MM.1S (cell line): ENCODE measurements at regions not wholly inside any gene's neighbourhood (a gene's known extent, or its start where the extent isn't known, plus 50 kb on each side); places are given as distances from the start of the nearest gene placed in this dataset.

Experiments
- EZH2 ChIP-seq: fragments of 300-600 bp; sonication (generic); optimal IDR thresholded peaks from 2 replicates; pipeline ENCODE3; 2017; ENCODE audit warnings: low read depth, mild to moderate bottlenecking, antibody characterized with exemption, low read length, mixed read lengths
- TF ChIP-seq, protein P1 (sequence below): fragments of 300-600 bp; sonication (generic); IDR thresholded peaks from 2 replicates; pipeline ENCODE4 v1.5.1; 2016; ENCODE audit warnings: antibody characterized with exemption, low read length, mixed read lengths

GRCh38 chr3:106241593-106241992 is 372.8 kb upstream of the CBLB start:
- TF ChIP-seq, protein P1, sequence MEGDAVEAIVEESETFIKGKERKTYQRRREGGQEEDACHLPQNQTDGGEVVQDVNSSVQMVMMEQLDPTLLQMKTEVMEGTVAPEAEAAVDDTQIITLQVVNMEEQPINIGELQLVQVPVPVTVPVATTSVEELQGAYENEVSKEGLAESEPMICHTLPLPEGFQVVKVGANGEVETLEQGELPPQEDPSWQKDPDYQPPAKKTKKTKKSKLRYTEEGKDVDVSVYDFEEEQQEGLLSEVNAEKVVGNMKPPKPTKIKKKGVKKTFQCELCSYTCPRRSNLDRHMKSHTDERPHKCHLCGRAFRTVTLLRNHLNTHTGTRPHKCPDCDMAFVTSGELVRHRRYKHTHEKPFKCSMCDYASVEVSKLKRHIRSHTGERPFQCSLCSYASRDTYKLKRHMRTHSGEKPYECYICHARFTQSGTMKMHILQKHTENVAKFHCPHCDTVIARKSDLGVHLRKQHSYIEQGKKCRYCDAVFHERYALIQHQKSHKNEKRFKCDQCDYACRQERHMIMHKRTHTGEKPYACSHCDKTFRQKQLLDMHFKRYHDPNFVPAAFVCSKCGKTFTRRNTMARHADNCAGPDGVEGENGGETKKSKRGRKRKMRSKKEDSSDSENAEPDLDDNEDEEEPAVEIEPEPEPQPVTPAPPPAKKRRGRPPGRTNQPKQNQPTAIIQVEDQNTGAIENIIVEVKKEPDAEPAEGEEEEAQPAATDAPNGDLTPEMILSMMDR: no peak
- no peak for TF ChIP-seq EZH2
